GM12892 (cell line): ENCODE measurements at regions not wholly inside any gene's neighbourhood (a gene's known extent, or its start where the extent isn't known, plus 50 kb on each side); places are given as distances from the start of the nearest gene placed in this dataset.

Experiments
- POLR2AphosphoS5 ChIP-seq: IDR thresholded peaks from 2 replicates; pipeline ENCODE4 v1.6.1; 2011; ENCODE audit warnings: low read depth, low read length, control low read depth
- TAF1 ChIP-seq: IDR thresholded peaks from 2 replicates; pipeline ENCODE4 v1.6.1; 2011; ENCODE audit warnings: low read depth, mild to moderate bottlenecking, control low read depth, low read length, borderline replicate concordance

GRCh38 chr9:89956907-89957306 lies 352.1 kb downstream of the GADD45G start:
- TF ChIP-seq POLR2AphosphoS5: no peak
- no peak for TF ChIP-seq TAF1
